ENCODE measurements at regions not wholly inside any gene's neighbourhood (a gene's known extent, or its start where the extent isn't known, plus 50 kb on each side); places are given as distances from the start of the nearest gene placed in this dataset.
A peak's percentile ranks its signal among the peaks of the same experiment; 100 is the strongest.

GRCh38 chr16:50884066-50884860, 142.4 kb downstream of the CYLD start:
- ATAC-seq = no peak
- DNase-seq (ENCODE audit: low spot score) = no peak

- DNase-seq (ENCODE audit: low spot score) = no peak
- ATAC-seq = no peak
These were observed 140.1 kb downstream of the CYLD start for GRCh38 chr16:50881956-50882355.

- ATAC-seq (no peak), DNase-seq (ENCODE audit: low spot score) (no peak)
These were observed 139.5 kb downstream of the CYLD start for GRCh38 chr16:50881331-50881830.

GRCh38 chr16:50880926-50881325, 139.0 kb downstream of the CYLD start:
- ATAC-seq = no peak

GRCh38 chr16:50879873-50880695, 138.2 kb downstream of the CYLD start:
- ATAC-seq = peak; percentile 84
- DNase-seq (ENCODE audit: low spot score) = peak; percentile 65

More at GRCh38 chr16:50880926-50881325, 139.0 kb downstream of the CYLD start:
- DNase-seq (ENCODE audit: low spot score) = no peak

GRCh38 chr16:50878966-50879615, 137.2 kb downstream of the CYLD start:
- ATAC-seq = no peak
- DNase-seq (ENCODE audit: low spot score) = no peak

GRCh38 chr16:50878536-50878935, 136.7 kb downstream of the CYLD start:
- DNase-seq (ENCODE audit: low spot score) (no peak), ATAC-seq (no peak)

GRCh38 chr16:50876263-50876662, 134.4 kb downstream of the CYLD start:
- no peak for DNase-seq (ENCODE audit: low spot score)
- ATAC-seq = no peak

GRCh38 chr16:50868577-50868976, 126.7 kb downstream of the CYLD start:
- ATAC-seq = no peak

GRCh38 chr16:50866806-50867205, 124.9 kb downstream of the CYLD start:
- ATAC-seq = no peak
- DNase-seq (ENCODE audit: low spot score) = no peak

More at GRCh38 chr16:50868577-50868976, 126.7 kb downstream of the CYLD start:
- peak; percentile 44 for DNase-seq (ENCODE audit: low spot score)

- ATAC-seq = no peak
- no peak for DNase-seq (ENCODE audit: low spot score)
These were observed 122.5 kb downstream of the CYLD start for GRCh38 chr16:50864386-50864785.

GRCh38 chr16:50863644-50864144, 121.8 kb downstream of the CYLD start:
- ATAC-seq = no peak
- DNase-seq (ENCODE audit: low spot score) = no peak

- DNase-seq (ENCODE audit: low spot score) (peak; percentile 30), ATAC-seq (no peak)
These were observed 121.1 kb downstream of the CYLD start for GRCh38 chr16:50862818-50863643.

- ATAC-seq = no peak
- DNase-seq (ENCODE audit: low spot score) = no peak
These were observed 120.1 kb downstream of the CYLD start for GRCh38 chr16:50861970-50862411.

GRCh38 chr16:50861451-50861850, 119.6 kb downstream of the CYLD start:
- ATAC-seq (no peak), DNase-seq (ENCODE audit: low spot score) (no peak)

- DNase-seq (ENCODE audit: low spot score) = no peak
- peak; percentile 61 for ATAC-seq
These were observed 117.9 kb downstream of the CYLD start for GRCh38 chr16:50859628-50860360.

- DNase-seq (ENCODE audit: low spot score) = no peak
- no peak for ATAC-seq
These were observed 117.2 kb downstream of the CYLD start for GRCh38 chr16:50858877-50859627.

- DNase-seq (ENCODE audit: low spot score) = no peak
These were observed 116.5 kb downstream of the CYLD start for GRCh38 chr16:50858376-50858775.

GRCh38 chr16:50857881-50858280, 116.0 kb downstream of the CYLD start:
- ATAC-seq = no peak
- no peak for DNase-seq (ENCODE audit: low spot score)

More at GRCh38 chr16:50858376-50858775, 116.5 kb downstream of the CYLD start:
- ATAC-seq = no peak

Measured in left lobe of liver (tissue), 2 donors.